Neural progenitor cell (in vitro differentiated cells): ENCODE measurements at regions not wholly inside any gene's neighbourhood (a gene's known extent, or its start where the extent isn't known, plus 50 kb on each side); places are given as distances from the start of the nearest gene placed in this dataset.

Experiments used
- DNase-seq: peaks from one replicate; pipeline ENCODE4 v3.0.0-alpha.2; 2016; ENCODE audit warnings: low spot score
- H2AFZ ChIP-seq: fragments of 200-600 bp; sonication (generic); replicated peaks from 2 replicates; pipeline ENCODE4 v1.6.1; 2016; ENCODE audit warnings: antibody characterized with exemption
- H3F3A ChIP-seq: fragments of 200-600 bp; sonication (generic); 2 replicates; pipeline ENCODE4 v1.6.1; 2016; ENCODE audit warnings: antibody characterized with exemption, low read depth
- H3K27ac ChIP-seq: fragments of 200-600 bp; sonication (generic); 2 replicates; pipeline ENCODE4 v1.5.1; 2016; ENCODE audit warnings: mild to moderate bottlenecking
- H3K27me3 ChIP-seq: fragments of 200-600 bp; sonication (generic); 2 replicates; pipeline ENCODE4 v1.6.1; 2016; ENCODE audit warnings: mild to moderate bottlenecking, moderate library complexity
- H3K36me3 ChIP-seq: fragments of 200-600 bp; sonication (generic); 2 replicates; pipeline ENCODE4 v1.5.1; 2016
- H3K4me1 ChIP-seq: fragments of 200-600 bp; sonication (generic); 2 replicates; pipeline ENCODE4 v1.6.1; 2016; ENCODE audit warnings: mixed run types
- H3K4me2 ChIP-seq: fragments of 200-600 bp; sonication (generic); 2 replicates; pipeline ENCODE4 v1.6.1; 2016
- H3K4me3 ChIP-seq: fragments of 200-600 bp; sonication (generic); 2 replicates; pipeline ENCODE4 v1.5.1; 2016
- H3K79me2 ChIP-seq: fragments of 200-600 bp; sonication (generic); 2 replicates; pipeline ENCODE4 v1.6.1; 2016; ENCODE audit warnings: low read depth
- H3K9ac ChIP-seq: fragments of 200-600 bp; sonication (generic); 2 replicates; pipeline ENCODE4 v1.6.1; 2016
- H3K9me3 ChIP-seq: fragments of 200-600 bp; sonication (generic); 2 replicates; pipeline ENCODE4 v1.5.1; 2016; ENCODE audit warnings: low read depth
- H4K20me1 ChIP-seq: fragments of 200-600 bp; sonication (generic); 2 replicates; pipeline ENCODE4 v1.6.1; 2016; ENCODE audit warnings: low read depth
- H3K27ac Mint-ChIP-seq: 3 replicates; pipeline ENCODE4 v1.8.0; 2021; ENCODE audit warnings: mixed read lengths
- H3K27me3 Mint-ChIP-seq: 2 replicates; pipeline ENCODE4 v1.8.0; 2022; ENCODE audit warnings: low read depth, mild to moderate bottlenecking, inconsistent platforms, moderate library complexity, mixed read lengths; ENCODE audit not compliant: insufficient read depth
- H3K36me3 Mint-ChIP-seq: 3 replicates; pipeline ENCODE4 v1.8.0; 2021; ENCODE audit warnings: mixed read lengths
- H3K4me1 Mint-ChIP-seq: 3 replicates; pipeline ENCODE4 v1.8.0; 2021; ENCODE audit warnings: mixed read lengths
- H3K4me3 Mint-ChIP-seq: 3 replicates; pipeline ENCODE4 v1.8.0; 2021; ENCODE audit warnings: mild to moderate bottlenecking, moderate library complexity, mixed read lengths
- H3K9me3 Mint-ChIP-seq: 3 replicates; pipeline ENCODE4 v1.8.0; 2020; ENCODE audit warnings: mixed read lengths
- CTCF ChIP-seq: fragments of 200-600 bp; sonication (generic); IDR thresholded peaks from 2 replicates; pipeline ENCODE4 v1.5.1; 2017; ENCODE audit warnings: antibody characterized with exemption, mild to moderate bottlenecking
- EZH2 ChIP-seq: fragments of 200-600 bp; sonication (generic); IDR thresholded peaks from 2 replicates; pipeline ENCODE4 v1.6.1; 2017; ENCODE audit warnings: antibody characterized with exemption, mild to moderate bottlenecking, moderate library complexity
- EZH2phosphoT487 ChIP-seq: fragments of 200-600 bp; sonication (generic); IDR thresholded peaks from 2 replicates; pipeline ENCODE4 v1.6.1; 2017; ENCODE audit warnings: antibody characterized with exemption

- no peak overlapping the region for H3K4me3 ChIP-seq
Observed at GRCh38 chr2:217409949-217410680, 550.3 kb upstream of the TNP1 start.

DNA sequence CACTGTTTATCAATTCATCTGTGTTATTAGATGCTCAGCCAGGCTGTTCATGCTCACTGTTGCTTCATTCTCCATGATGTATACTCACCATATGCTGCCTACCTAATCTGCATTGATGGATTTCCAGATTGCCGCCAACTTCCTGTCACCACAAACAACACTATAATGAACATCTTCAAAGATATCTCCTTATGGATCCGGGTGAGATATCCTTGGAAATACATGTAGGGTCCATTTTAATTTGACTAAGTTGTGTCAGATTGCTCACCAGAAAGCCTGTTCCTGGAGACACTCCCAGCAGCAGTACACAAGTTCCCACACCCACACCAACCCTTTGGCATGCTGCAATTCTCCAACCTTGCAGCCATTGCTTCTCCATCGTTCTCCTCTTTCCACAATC, 547.5 kb upstream of the TNP1 start:
- Mint-ChIP-seq H3K27me3 (no peaks in the 10 kb centered on the region), H3K4me3 (no peak overlapping the region), H3K9me3 (no peaks in the 10 kb centered on the region), H3K36me3 (no peaks in the 10 kb centered on the region), H3K27ac (no peak overlapping the region), H3K4me1 (peaks cover 7% of the 10 kb centered on the region)
- Histone ChIP-seq H3K27ac (no peak overlapping the region), H2AFZ (no peak overlapping the region), H3K9ac (no peak overlapping the region), H3K27me3 (no peaks in the 10 kb centered on the region), H3F3A (no peaks in the 10 kb centered on the region), H3K79me2 (no peaks in the 10 kb centered on the region), H3K36me3 (no peaks in the 10 kb centered on the region), H3K9me3 (no peaks in the 10 kb centered on the region), H3K4me3 (no peak overlapping the region), H3K4me2 (no peak overlapping the region), H4K20me1 (no peaks in the 10 kb centered on the region), H3K4me1 (no peaks in the 10 kb centered on the region)
- DNase-seq: no peak
- TF ChIP-seq EZH2phosphoT487: no peak
- no peak for TF ChIP-seq EZH2
- no peak for TF ChIP-seq CTCF

More at GRCh38 chr2:217409949-217410680, 550.3 kb upstream of the TNP1 start:
- H3K4me2 ChIP-seq: no peak overlapping the region
- H3K9ac ChIP-seq: no peak overlapping the region
- no peak overlapping the region for H3K27ac Mint-ChIP-seq
- DNase-seq: no peak
- no peaks in the 10 kb centered on the region for H3F3A ChIP-seq
- no peak overlapping the region for H3K27ac ChIP-seq
- H3K36me3 Mint-ChIP-seq: no peaks in the 10 kb centered on the region
- no peak overlapping the region for H2AFZ ChIP-seq
- H3K27me3 Mint-ChIP-seq: no peaks in the 10 kb centered on the region
- no peak overlapping the region for H3K4me3 Mint-ChIP-seq
- H3K9me3 ChIP-seq: no peaks in the 10 kb centered on the region
- no peaks in the 10 kb centered on the region for H4K20me1 ChIP-seq
- H3K79me2 ChIP-seq: no peaks in the 10 kb centered on the region
- no peaks in the 10 kb centered on the region for H3K4me1 ChIP-seq
- no peaks in the 10 kb centered on the region for H3K4me1 Mint-ChIP-seq
- no peaks in the 10 kb centered on the region for H3K36me3 ChIP-seq
- H3K9me3 Mint-ChIP-seq: no peaks in the 10 kb centered on the region
- H3K27me3 ChIP-seq: no peaks in the 10 kb centered on the region
- no peak for TF ChIP-seq EZH2
- no peak for TF ChIP-seq CTCF
- no peak for TF ChIP-seq EZH2phosphoT487

DNA sequence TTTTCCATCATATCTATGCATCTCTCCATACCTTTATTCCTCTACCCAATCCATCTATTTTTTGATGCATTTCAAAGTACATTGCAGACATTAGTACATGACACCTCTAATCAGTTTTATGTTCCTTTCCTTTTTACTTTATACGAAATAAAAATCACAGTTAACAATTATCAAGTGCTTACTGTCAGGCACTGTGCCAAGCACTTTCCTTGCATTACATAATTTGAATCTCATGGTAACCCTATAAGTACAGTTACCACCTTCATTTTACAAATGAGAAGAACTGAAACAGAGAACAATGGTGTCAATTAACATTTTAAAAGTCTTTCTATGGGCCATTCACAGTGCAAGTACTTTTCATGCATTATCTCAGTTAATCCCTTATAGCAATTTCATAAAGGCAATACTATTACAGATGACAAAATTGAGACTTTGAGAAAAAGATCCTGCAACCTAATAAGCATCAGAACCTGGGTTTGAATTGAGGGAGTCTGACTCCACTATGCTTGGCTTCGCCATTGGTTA, 544.4 kb upstream of the TNP1 start:
- Histone ChIP-seq H3K9me3 (no peaks in the 10 kb centered on the region), H3K79me2 (no peaks in the 10 kb centered on the region), H4K20me1 (no peaks in the 10 kb centered on the region), H3K4me1 (no peaks in the 10 kb centered on the region), H3K4me2 (no peak overlapping the region), H3K27me3 (no peaks in the 10 kb centered on the region), H3F3A (no peaks in the 10 kb centered on the region), H3K27ac (no peak overlapping the region), H2AFZ (no peak overlapping the region), H3K4me3 (no peak overlapping the region), H3K9ac (no peak overlapping the region), H3K36me3 (no peaks in the 10 kb centered on the region)
- Mint-ChIP-seq H3K36me3 (no peaks in the 10 kb centered on the region), H3K4me1 (peaks cover 7% of the 10 kb centered on the region), H3K9me3 (no peaks in the 10 kb centered on the region), H3K27me3 (no peaks in the 10 kb centered on the region), H3K27ac (no peak overlapping the region), H3K4me3 (no peak overlapping the region)
- TF ChIP-seq CTCF (no peak), EZH2phosphoT487 (no peak), EZH2 (no peak)
- DNase-seq: no peak
